DOHH2 (cell line): ENCODE measurements at regions not wholly inside any gene's neighbourhood (a gene's known extent, or its start where the extent isn't known, plus 50 kb on each side); places are given as distances from the start of the nearest gene placed in this dataset.

ENCODE experiments used
- H3F3A ChIP-seq: fragments of 200-600 bp; sonication (generic), shearing (Covaris generic); 2 replicates; pipeline ENCODE4 v1.6.0; 2016; ENCODE audit warnings: antibody characterized with exemption, mild to moderate bottlenecking; ENCODE audit not compliant: control insufficient read depth, insufficient read depth
- H3K27ac ChIP-seq: fragments of 200-600 bp; sonication (generic); 2 replicates; pipeline ENCODE4 v1.5.1; 2014; ENCODE audit warnings: low read depth, mild to moderate bottlenecking, low read length, moderate library complexity
- H3K27me3 ChIP-seq: fragments of 200-600 bp; sonication (generic); 2 replicates; pipeline ENCODE4 v1.6.1; 2014; ENCODE audit warnings: mild to moderate bottlenecking, low read length, mixed read lengths; ENCODE audit not compliant: control insufficient read depth
- H3K36me3 ChIP-seq: fragments of 200-600 bp; sonication (generic); 2 replicates; pipeline ENCODE4 v1.6.1; 2014; ENCODE audit warnings: mild to moderate bottlenecking, low read length, moderate library complexity, mixed read lengths; ENCODE audit not compliant: control insufficient read depth
- H3K4me1 ChIP-seq: fragments of 200-600 bp; sonication (generic); 2 replicates; pipeline ENCODE4 v1.6.1; 2014; ENCODE audit warnings: mild to moderate bottlenecking, low read length, mixed read lengths; ENCODE audit not compliant: control insufficient read depth
- H3K4me2 ChIP-seq: fragments of 200-600 bp; sonication (generic); 2 replicates; pipeline ENCODE4 v1.6.0; 2014; ENCODE audit warnings: mild to moderate bottlenecking, low read length, moderate library complexity
- H3K4me3 ChIP-seq: fragments of 200-600 bp; sonication (generic); 2 replicates; pipeline ENCODE4 v1.5.1; 2014; ENCODE audit warnings: mild to moderate bottlenecking, low read length, mixed read lengths
- H3K79me2 ChIP-seq: fragments of 200-600 bp; sonication (generic); 2 replicates; pipeline ENCODE4 v1.6.1; 2014; ENCODE audit warnings: mild to moderate bottlenecking, low read length, mixed read lengths; ENCODE audit not compliant: control insufficient read depth
- H3K9me2 ChIP-seq: fragments of 200-600 bp; sonication (generic); replicated peaks from 2 replicates; pipeline ENCODE4 v1.6.1; 2014; ENCODE audit warnings: mild to moderate bottlenecking, low read length, mixed read lengths; ENCODE audit not compliant: control insufficient read depth
- H3K9me3 ChIP-seq: fragments of 200-600 bp; sonication (generic); 2 replicates; pipeline ENCODE4 v1.6.1; 2014; ENCODE audit warnings: antibody characterized with exemption, low read length, mixed read lengths; ENCODE audit not compliant: control insufficient read depth, insufficient read depth
- H4K20me1 ChIP-seq: fragments of 200-600 bp; sonication (generic); 2 replicates; pipeline ENCODE4 v1.6.0; 2014; ENCODE audit warnings: low read depth, mild to moderate bottlenecking, antibody characterized with exemption, low read length, moderate library complexity; ENCODE audit not compliant: control insufficient read depth, insufficient read depth
- EZH2phosphoT487 ChIP-seq: fragments of 200-600 bp; sonication (generic); IDR thresholded peaks from 2 replicates; pipeline ENCODE4 v1.6.1; 2017; ENCODE audit warnings: borderline replicate concordance, mild to moderate bottlenecking, antibody characterized with exemption, low read length, moderate library complexity, mixed read lengths
- TF ChIP-seq, protein P1 (sequence below): fragments of 200-600 bp; sonication (generic); IDR thresholded peaks from one replicate; pipeline ENCODE4 v1.5.1; 2014; ENCODE audit warnings: antibody characterized with exemption, mild to moderate bottlenecking, low read depth, low read length; ENCODE audit not compliant: poor library complexity, severe bottlenecking

- no peaks in the 10 kb centered on the region for H4K20me1 ChIP-seq
Measured at GRCh38 chr18:75745147-75745546, 317.6 kb upstream of the SMIM21 start.

DNA sequence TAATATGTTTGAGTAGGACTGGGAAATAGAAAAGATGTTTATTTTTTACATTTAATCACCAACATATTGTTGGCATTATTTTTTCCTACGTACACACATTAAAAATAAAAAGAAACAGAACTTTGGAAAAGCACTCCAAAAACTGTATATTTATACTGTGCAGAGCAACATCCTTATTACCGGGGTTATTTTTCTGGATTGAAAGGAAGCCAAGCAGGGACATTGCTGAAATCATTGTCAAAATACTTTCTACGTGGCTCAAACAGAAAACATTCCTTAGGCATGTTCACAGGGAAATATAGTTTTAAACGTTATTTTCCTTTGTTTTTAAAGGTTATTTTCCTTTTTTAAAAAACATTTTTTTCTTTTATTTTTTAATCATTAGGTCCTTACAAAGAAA is 315.0 kb upstream of the SMIM21 start:
- Histone ChIP-seq H3K27ac (no peak overlapping the region), H3K4me2 (no peak overlapping the region), H3K79me2 (no peaks in the 10 kb centered on the region), H3K36me3 (no peaks in the 10 kb centered on the region), H3K9me2 (no peaks in the 10 kb centered on the region), H3K27me3 (no peaks in the 10 kb centered on the region), H3F3A (no peaks in the 10 kb centered on the region), H3K9me3 (no peaks in the 10 kb centered on the region), H4K20me1 (no peaks in the 10 kb centered on the region), H3K4me1 (no peaks in the 10 kb centered on the region), H3K4me3 (no peak overlapping the region)
- TF ChIP-seq, protein P1, sequence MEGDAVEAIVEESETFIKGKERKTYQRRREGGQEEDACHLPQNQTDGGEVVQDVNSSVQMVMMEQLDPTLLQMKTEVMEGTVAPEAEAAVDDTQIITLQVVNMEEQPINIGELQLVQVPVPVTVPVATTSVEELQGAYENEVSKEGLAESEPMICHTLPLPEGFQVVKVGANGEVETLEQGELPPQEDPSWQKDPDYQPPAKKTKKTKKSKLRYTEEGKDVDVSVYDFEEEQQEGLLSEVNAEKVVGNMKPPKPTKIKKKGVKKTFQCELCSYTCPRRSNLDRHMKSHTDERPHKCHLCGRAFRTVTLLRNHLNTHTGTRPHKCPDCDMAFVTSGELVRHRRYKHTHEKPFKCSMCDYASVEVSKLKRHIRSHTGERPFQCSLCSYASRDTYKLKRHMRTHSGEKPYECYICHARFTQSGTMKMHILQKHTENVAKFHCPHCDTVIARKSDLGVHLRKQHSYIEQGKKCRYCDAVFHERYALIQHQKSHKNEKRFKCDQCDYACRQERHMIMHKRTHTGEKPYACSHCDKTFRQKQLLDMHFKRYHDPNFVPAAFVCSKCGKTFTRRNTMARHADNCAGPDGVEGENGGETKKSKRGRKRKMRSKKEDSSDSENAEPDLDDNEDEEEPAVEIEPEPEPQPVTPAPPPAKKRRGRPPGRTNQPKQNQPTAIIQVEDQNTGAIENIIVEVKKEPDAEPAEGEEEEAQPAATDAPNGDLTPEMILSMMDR: no peak
- no peak for TF ChIP-seq EZH2phosphoT487

More at GRCh38 chr18:75745147-75745546, 317.6 kb upstream of the SMIM21 start:
- TF ChIP-seq, protein P1: no peak
- TF ChIP-seq EZH2phosphoT487: no peak
- H3K9me3 ChIP-seq: no peaks in the 10 kb centered on the region
- no peaks in the 10 kb centered on the region for H3F3A ChIP-seq
- H3K79me2 ChIP-seq: no peaks in the 10 kb centered on the region
- H3K36me3 ChIP-seq: no peaks in the 10 kb centered on the region
- H3K27ac ChIP-seq: no peak overlapping the region
- H3K27me3 ChIP-seq: no peaks in the 10 kb centered on the region
- H3K4me2 ChIP-seq: no peak overlapping the region
- H3K9me2 ChIP-seq: no peaks in the 10 kb centered on the region
- no peak overlapping the region for H3K4me3 ChIP-seq
- H3K4me1 ChIP-seq: no peaks in the 10 kb centered on the region

DNA sequence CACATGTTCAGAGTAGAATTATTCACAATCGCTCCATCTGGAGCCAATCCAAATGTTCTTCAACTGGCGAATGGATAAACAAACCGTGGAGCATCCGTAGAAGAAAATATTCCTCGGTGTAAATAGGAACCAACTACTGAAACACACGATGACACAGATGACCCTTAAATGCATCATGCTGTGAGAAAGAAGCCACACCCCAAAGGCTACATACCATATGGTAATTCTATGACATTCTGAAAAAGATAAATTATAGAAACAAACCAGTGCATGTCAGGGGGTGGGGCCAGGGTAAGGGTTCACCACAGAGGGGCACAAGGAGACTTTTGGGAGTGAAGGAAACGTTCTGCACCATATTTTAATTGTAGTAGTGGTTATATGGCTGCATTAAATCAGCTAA is 312.2 kb upstream of the SMIM21 start:
- no peaks in the 10 kb centered on the region for H3K36me3 ChIP-seq
- TF ChIP-seq, protein P1: no peak
- TF ChIP-seq EZH2phosphoT487: no peak
- H3K4me2 ChIP-seq: no peak overlapping the region
- no peaks in the 10 kb centered on the region for H4K20me1 ChIP-seq
- H3K4me1 ChIP-seq: no peaks in the 10 kb centered on the region
- no peaks in the 10 kb centered on the region for H3K27me3 ChIP-seq
- H3K9me3 ChIP-seq: no peaks in the 10 kb centered on the region
- H3K4me3 ChIP-seq: no peak overlapping the region
- no peaks in the 10 kb centered on the region for H3K9me2 ChIP-seq
- no peak overlapping the region for H3K27ac ChIP-seq
- no peaks in the 10 kb centered on the region for H3F3A ChIP-seq
- no peaks in the 10 kb centered on the region for H3K79me2 ChIP-seq

DNA sequence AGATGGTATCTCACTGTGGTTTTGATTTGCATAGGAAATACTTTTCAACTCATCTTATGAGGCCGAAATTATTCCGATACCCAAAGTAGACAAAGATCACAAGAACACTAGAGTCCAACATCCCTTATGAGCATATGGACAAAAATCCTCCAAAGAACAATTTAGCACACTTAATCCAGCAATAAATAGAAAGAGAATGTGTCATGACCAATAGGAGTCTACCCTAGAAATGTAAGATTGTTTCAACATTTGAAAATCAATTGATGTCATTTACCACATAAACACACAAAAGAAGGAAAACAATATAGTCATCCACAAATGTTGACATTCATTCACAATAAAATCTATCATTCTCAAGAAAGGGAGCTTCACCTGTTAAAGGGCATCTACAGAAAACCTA is 307.8 kb upstream of the SMIM21 start:
- no peaks in the 10 kb centered on the region for H3K4me1 ChIP-seq
- H3K79me2 ChIP-seq: no peaks in the 10 kb centered on the region
- no peak overlapping the region for H3K4me3 ChIP-seq
- no peak overlapping the region for H3K4me2 ChIP-seq
- H3K9me2 ChIP-seq: no peaks in the 10 kb centered on the region
- no peaks in the 10 kb centered on the region for H3K9me3 ChIP-seq
- H4K20me1 ChIP-seq: no peaks in the 10 kb centered on the region
- no peaks in the 10 kb centered on the region for H3F3A ChIP-seq
- H3K36me3 ChIP-seq: no peaks in the 10 kb centered on the region
- TF ChIP-seq, protein P1: no peak
- TF ChIP-seq EZH2phosphoT487: no peak
- H3K27me3 ChIP-seq: no peaks in the 10 kb centered on the region
- no peak overlapping the region for H3K27ac ChIP-seq
